Colonic mucosa (tissue), 4 donors: ENCODE measurements at regions not wholly inside any gene's neighbourhood (a gene's known extent, or its start where the extent isn't known, plus 50 kb on each side); places are given as distances from the start of the nearest gene placed in this dataset.

Experiments used
- DNase-seq: peaks from one replicate; pipeline ENCODE4 v3.0.0-alpha.2; 2020
- H3K27ac ChIP-seq: fragments of 200-600 bp; one replicate; pipeline ENCODE4 v1.8.0; 2021
- H3K27me3 ChIP-seq: fragments of 200-600 bp; one replicate; pipeline ENCODE4 v1.8.0; 2021
- H3K36me3 ChIP-seq: fragments of 200-600 bp; one replicate; pipeline ENCODE4 v1.8.0; 2021
- H3K4me1 ChIP-seq: fragments of 200-600 bp; one replicate; pipeline ENCODE4 v1.8.0; 2021; ENCODE audit warnings: mild to moderate bottlenecking
- H3K4me3 ChIP-seq: fragments of 200-600 bp; one replicate; pipeline ENCODE4 v1.8.0; 2021
- H3K9ac ChIP-seq, 2 donors: one replicate each; pipeline ENCODE4 v1.7.0; 2013; ENCODE audit warnings: control low read depth in 2 of 2, low read depth in 2 of 2, low read length in 2 of 2
- H3K9me3 ChIP-seq: fragments of 200-600 bp; one replicate; pipeline ENCODE4 v1.8.0; 2021
- CTCF ChIP-seq: fragments of 200-600 bp; IDR thresholded peaks from one replicate; pipeline ENCODE4 v1.8.0; 2022; ENCODE audit warnings: antibody characterized with exemption, mild to moderate bottlenecking
- intact Hi-C: fragments of 100-400 bp; cut with DNase I; formaldehyde crosslinking; loops from one replicate; pipeline ENCODE4 v1.14.1; 2022
- donor health status: healthy.
- donor health status: DM: no; HTN: no; CAD: no.
- donor health status: DM: no; HTN: no; CAD: no.

DNA sequence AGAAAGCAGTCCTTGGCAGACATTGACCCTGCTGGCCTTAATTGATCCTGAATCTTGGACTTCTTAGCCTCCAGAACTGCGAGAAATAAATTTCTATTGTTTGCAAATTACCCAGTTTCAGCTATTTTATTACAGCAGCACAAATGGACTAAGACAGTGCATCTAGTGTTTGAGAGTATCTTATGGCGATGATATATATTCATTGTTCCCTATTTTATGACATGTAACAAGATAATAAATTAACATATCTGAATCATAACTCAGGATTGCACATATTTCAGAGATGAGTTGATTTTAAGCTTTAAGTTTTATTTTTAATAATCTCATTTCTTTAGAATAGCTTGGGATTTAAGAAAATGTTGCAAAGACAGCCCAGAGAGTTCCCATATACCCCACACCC, 167.4 kb upstream of the FOXG1 start:
- intact Hi-C loops: no loop called here
- no peaks in the 10 kb centered on the region for H3K27me3 ChIP-seq
- DNase-seq: no peak
- H3K9me3 ChIP-seq: no peaks in the 10 kb centered on the region
- no peaks in the 10 kb centered on the region for H3K4me1 ChIP-seq
- TF ChIP-seq CTCF: no peak
- no peaks in the 10 kb centered on the region for H3K36me3 ChIP-seq
- no peak overlapping the region for H3K9ac ChIP-seq
- H3K4me3 ChIP-seq: no peak overlapping the region
- H3K27ac ChIP-seq: no peak overlapping the region

- intact Hi-C loops: no loop called here
- Histone ChIP-seq H3K36me3 (no peaks in the 10 kb centered on the region), H3K4me1 (no peaks in the 10 kb centered on the region), H3K4me3 (no peak overlapping the region), H3K9me3 (no peaks in the 10 kb centered on the region), H3K27ac (no peak overlapping the region), H3K9ac (no peak overlapping the region), H3K27me3 (no peaks in the 10 kb centered on the region)
- DNase-seq: no peak
- no peak for TF ChIP-seq CTCF
Observed at GRCh38 chr14:28599605-28600004, 167.0 kb upstream of the FOXG1 start.

DNA sequence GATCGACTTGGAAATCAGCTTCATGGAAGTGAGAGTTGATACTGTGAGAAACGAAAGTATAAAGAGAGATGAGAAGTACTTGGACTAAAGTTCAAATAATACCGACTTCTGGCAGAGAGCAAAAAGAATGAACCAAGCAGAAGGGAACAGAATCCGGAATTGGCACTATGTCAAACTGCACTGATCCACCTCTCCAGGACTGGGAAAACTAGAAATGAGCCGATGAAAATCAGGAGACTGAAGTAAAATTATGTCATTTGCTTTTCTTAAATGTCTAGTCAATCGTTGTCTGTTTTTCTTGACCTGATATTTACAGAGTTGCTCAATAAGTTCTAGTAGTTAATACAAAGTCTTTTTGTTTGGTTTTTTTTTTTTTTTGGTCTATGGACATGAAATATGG, 163.0 kb upstream of the FOXG1 start:
- no peaks in the 10 kb centered on the region for H3K36me3 ChIP-seq
- no peak overlapping the region for H3K4me3 ChIP-seq
- no peaks in the 10 kb centered on the region for H3K9me3 ChIP-seq
- no peak overlapping the region for H3K9ac ChIP-seq
- TF ChIP-seq CTCF: no peak
- H3K27me3 ChIP-seq: no peaks in the 10 kb centered on the region
- no peaks in the 10 kb centered on the region for H3K4me1 ChIP-seq
- no peak for DNase-seq
- H3K27ac ChIP-seq: no peak overlapping the region
- intact Hi-C loops: no loop called here

GRCh38 chr14:28607661-28608060, 158.9 kb upstream of the FOXG1 start:
- Histone ChIP-seq H3K9ac (no peak overlapping the region), H3K4me1 (no peaks in the 10 kb centered on the region), H3K27me3 (no peaks in the 10 kb centered on the region), H3K36me3 (no peaks in the 10 kb centered on the region), H3K27ac (no peak overlapping the region), H3K4me3 (no peak overlapping the region), H3K9me3 (no peaks in the 10 kb centered on the region)
- intact Hi-C loops: no loop called here
- DNase-seq: no peak
- TF ChIP-seq CTCF: no peak

GRCh38 chr14:28608443-28608842, 158.1 kb upstream of the FOXG1 start:
- Histone ChIP-seq H3K9me3 (no peaks in the 10 kb centered on the region), H3K27me3 (no peaks in the 10 kb centered on the region), H3K4me3 (no peak overlapping the region), H3K4me1 (no peaks in the 10 kb centered on the region), H3K9ac (no peak overlapping the region), H3K27ac (no peak overlapping the region), H3K36me3 (no peaks in the 10 kb centered on the region)
- intact Hi-C loops: no loop called here
- no peak for DNase-seq
- no peak for TF ChIP-seq CTCF
